RPMI8226 (cell line): ENCODE measurements at regions not wholly inside any gene's neighbourhood (a gene's known extent, or its start where the extent isn't known, plus 50 kb on each side); places are given as distances from the start of the nearest gene placed in this dataset.

Experiments used
- DNase-seq: peaks from one replicate; pipeline ENCODE4 v3.0.0-alpha.2; 2015

GRCh38 chr12:69064734-69065443 lies 131.9 kb upstream of the CPM start:
- DNase-seq, result no peak

DNA sequence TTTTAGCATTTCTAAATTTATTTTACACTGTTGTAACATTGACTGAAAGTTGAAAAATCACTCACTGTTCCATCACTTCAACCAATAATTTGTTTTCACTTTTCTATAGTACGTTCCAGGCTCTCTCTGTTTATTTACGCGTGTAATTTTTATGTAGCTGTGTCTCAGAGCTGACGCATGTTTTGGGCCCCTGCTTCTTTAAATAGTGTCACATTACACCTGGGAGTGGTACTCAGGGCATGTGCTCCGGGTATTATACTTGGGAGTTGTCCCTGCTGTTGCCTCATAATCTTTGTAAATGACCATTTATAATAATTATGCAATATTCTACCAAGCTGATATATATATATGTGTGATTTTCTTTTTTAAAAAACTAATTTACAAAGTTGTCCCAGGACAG lies 132.8 kb upstream of the CPM start:
- no peak for DNase-seq

GRCh38 chr12:69066492-69067373 lies 133.8 kb upstream of the CPM start:
- no peak for DNase-seq

- no peak for DNase-seq
These were observed 134.7 kb upstream of the CPM start for GRCh38 chr12:69067713-69068112.

DNA sequence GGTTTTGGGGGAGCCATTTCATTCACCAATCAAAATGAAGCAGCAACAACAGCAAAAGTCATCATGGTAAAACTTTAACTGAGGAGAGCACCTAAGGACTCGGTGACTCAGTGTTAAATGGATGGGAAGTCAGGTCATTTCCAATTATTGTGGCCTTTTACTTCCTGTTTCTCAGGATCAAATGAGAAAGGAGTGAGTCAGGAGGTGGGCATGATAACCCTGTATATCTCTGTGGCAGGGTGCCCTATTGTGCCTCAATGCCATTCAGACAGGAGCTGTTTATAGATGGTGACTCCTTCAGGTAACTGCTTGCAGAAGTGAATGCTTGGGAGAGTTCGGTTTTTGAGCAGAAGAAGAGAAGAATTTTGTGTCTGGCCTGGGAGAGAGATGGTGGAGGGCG lies 135.5 kb upstream of the CPM start:
- no peak for DNase-seq

- DNase-seq, result no peak
These were observed 136.5 kb upstream of the CPM start for GRCh38 chr12:69069479-69069878.

GRCh38 chr12:69070319-69071090 lies 137.5 kb upstream of the CPM start:
- DNase-seq, result peak; percentile 65

DNA sequence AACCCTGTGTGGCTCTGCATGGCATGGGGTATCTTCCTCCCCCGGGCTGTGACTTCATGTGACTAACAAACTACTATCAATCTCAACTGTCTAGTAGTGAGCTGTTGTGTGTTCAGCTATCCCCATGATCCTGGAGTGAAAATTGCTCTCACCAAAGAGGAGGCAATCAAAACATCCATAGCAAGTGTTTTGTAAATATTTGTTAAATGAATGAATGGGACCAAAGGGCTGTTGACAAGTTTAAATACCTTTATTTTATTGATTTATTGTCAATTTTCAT lies 138.1 kb upstream of the CPM start:
- no peak for DNase-seq

GRCh38 chr12:69073035-69073434 lies 140.1 kb upstream of the CPM start:
- no peak for DNase-seq

DNA sequence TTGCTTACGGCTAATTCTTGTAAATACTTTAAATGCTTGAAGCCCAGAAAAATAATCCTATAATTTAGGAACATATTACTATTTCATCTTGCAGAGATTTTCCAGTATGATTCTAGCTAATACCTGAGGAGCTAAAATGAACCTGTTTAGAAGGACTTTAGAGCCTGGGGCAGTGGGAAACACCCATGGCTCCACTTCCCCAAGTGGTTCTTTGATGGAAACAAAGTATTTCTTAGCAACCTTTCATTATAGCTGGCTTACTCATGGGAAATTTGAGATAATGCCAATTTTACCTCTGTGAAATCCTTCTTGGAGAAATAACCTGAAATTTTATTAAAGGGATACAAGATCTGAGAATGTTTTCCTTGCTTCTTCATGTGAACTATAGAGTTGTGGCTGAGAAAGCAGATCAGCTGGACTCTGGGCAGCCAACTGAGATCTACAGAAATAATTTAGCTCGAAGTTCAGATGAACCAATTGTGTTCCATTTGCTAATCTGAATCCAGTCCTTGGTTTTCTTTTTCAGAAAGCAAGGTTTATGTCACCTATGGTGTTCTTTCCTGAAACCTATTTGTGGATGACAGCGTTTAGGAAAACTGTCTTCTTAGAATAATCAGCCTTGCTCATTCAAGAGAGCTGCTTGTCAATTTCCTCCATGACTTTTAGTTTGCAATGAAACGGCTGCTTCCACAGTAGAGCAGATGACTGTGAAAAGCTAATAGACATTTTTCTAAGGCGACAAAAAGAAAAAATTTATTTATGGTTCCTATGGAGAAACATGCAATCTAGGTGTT lies 141.8 kb upstream of the CPM start:
- DNase-seq, result no peak

DNA sequence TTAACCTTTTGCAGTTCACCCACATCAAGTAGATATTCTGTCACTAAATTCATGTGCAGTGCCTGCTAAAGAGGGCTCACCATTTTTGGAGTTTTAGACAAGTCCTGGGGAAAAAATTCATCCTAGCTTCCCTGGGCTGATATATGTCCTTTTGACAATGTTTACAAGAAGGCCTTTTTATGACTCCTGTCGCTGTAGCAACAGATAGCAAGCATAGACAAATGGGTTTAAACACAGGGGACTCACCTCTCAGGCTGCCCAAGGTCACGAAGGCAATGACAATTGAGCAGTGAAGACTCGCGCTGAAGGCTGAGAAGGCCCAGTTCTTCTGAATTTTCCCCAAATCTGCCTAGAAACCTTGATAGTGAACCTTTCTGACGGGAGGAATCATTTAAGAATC lies 150.7 kb upstream of the CPM start:
- no peak for DNase-seq

DNA sequence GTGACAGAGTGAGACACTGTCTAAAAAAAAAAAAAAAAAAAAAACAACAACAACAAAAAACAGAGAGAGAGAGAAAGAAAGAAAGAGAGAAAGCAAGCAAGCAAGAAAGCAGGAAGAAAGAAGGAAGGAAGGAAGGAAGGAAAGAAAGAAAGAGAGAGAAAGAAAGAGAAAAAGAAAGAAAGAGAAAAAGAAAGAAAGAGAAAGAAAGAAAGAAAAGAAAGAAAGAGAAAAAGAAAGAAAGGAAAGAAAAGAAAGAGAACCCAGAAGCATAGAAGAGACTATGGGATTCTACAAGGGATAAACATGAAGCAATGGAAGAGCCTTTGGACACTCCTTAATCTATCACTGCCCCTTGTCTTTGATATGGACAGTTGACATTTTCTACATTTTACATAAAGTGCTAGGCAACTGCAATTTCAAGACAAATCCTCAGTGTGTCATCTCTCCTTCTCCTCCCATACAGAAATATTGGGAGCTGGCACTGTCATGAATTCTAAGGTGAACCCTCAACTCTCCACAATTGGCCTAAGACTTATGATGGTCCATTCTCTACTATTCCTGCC lies 151.9 kb upstream of the CPM start:
- no peak for DNase-seq

DNA sequence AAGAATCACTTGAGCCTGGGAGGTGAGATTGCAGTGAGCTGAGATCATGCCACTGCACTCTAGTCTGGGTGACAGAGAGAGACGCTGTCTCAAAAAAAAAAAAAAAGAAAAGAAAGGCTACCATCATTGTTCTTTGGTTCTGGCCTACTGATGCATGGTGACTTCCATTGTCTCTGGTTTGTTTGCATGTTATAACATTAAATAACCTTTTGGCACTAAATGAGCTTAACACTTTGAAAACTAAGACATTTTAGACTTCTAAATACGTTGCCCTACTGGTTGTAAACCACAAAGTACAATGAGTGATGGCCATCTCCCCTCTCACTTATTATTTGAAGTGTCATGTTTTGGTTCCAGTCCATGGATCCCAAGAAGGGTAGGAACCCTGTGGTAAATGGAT lies 152.9 kb upstream of the CPM start:
- no peak for DNase-seq

GRCh38 chr12:69087986-69088385 lies 151.4 kb upstream of the CPSF6 start:
- no peak for DNase-seq

DNA sequence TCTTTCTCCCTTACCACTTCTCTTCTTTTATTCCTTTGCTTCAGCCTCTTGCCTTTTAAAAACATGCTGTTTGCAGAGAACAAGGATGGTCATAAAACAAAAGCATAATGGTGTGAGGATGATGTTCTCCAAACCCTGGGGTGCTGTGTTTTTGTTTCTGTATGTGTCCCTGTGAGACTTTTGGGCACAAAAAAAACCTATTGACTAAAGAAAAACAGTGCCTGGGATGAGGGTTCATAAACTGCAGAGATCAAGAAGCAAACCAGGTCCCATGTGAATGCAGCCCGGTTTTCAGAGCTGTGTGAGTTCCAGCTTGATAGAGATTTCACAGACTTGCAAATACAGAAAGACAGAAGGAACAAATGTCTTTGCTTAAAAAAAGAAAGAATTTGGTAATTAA lies 148.6 kb upstream of the CPSF6 start:
- no peak for DNase-seq

- DNase-seq, result no peak
These were observed 147.8 kb upstream of the CPSF6 start for GRCh38 chr12:69091442-69092017.

- DNase-seq, result no peak
These were observed 147.2 kb upstream of the CPSF6 start for GRCh38 chr12:69092137-69092536.

GRCh38 chr12:69094606-69095216 lies 144.7 kb upstream of the CPSF6 start:
- no peak for DNase-seq

GRCh38 chr12:69095765-69096477 lies 143.4 kb upstream of the CPSF6 start:
- DNase-seq, result peak; percentile 23

DNA sequence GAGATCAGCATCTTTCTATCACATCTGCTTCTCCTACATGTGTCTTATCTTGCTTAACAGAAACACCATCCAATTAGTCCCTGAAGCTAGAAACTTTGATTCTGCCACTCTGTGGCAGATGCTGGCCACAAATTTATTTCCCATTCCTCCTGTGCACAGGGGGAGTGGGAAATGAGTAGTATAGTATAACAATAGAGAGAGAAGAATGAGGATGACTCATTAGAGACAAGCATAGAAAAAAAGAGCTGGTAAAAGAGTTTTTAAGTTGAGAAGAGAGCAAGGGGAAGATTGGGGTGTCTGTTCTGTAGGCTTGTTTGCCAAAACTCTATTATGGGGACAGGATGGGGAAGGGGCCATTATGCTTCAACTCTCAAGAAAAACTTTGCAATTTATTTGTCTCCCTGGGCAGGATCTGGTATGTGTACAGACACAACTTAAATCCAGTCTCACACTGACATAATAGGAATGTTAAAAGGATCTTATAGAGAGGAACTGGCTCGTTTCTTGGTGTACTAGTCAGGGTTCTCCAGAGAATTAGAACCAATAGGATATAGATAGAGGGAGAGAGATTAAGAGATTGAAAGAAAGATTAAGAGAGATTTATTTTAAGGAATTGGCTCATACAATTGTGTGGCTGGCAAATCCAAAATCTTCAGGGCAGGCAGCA lies 142.6 kb upstream of the CPSF6 start:
- DNase-seq, result no peak
